Lung (tissue), 11 donors: ENCODE measurements at regions not wholly inside any gene's neighbourhood (a gene's known extent, or its start where the extent isn't known, plus 50 kb on each side); places are given as distances from the start of the nearest gene placed in this dataset.

Source experiments
- ATAC-seq: fragments of 200-7000 bp; cut with Tn5 transposase; one replicate; pipeline ENCODE4 v1.9.1; 2020; ENCODE audit warnings: moderate number of reproducible peaks; ENCODE audit not compliant: insufficient read depth, low FRiP score
- DNase-seq, 3 donors: peaks; one replicate each; pipeline ENCODE4 v3.0.0-alpha.2; 2013 to 2017
- H3K27ac ChIP-seq, 2 donors: one replicate each; pipeline ENCODE4 v1.5.1; 2013; ENCODE audit warnings: mild to moderate bottlenecking in 2 of 2, moderate library complexity in 2 of 2, control low read depth in 1 of 2, inconsistent platforms in 1 of 2, low read depth in 1 of 2, low read length in 1 of 2
- H3K27me3 ChIP-seq, 3 donors: one replicate each; pipeline ENCODE4 v1.5.1; 2013; ENCODE audit warnings: low read length in 2 of 3; ENCODE audit not compliant: control insufficient read depth in 3 of 3, insufficient read depth in 3 of 3
- H3K36me3 ChIP-seq, 4 donors: one replicate each; pipeline ENCODE4 v1.5.1; 2013; ENCODE audit warnings: low read length in 4 of 4, mild to moderate bottlenecking in 1 of 4, moderate library complexity in 1 of 4; ENCODE audit not compliant: control insufficient read depth in 4 of 4, insufficient read depth in 4 of 4
- H3K4me1 ChIP-seq, 5 donors: one replicate each; pipeline ENCODE4 v1.5.1; 2013; ENCODE audit warnings: low read length in 5 of 5, mild to moderate bottlenecking in 2 of 5, moderate library complexity in 1 of 5; ENCODE audit not compliant: control insufficient read depth in 5 of 5, insufficient read depth in 5 of 5
- H3K4me3 ChIP-seq: one replicate; pipeline ENCODE4 v1.5.1; 2013; ENCODE audit warnings: mild to moderate bottlenecking, control low read depth, moderate library complexity
- H3K9ac ChIP-seq, 2 donors: one replicate each; pipeline ENCODE4 v1.5.1; 2013; ENCODE audit warnings: low read length in 2 of 2, control low read depth in 1 of 2; ENCODE audit not compliant: insufficient read depth in 1 of 2
- H3K9me3 ChIP-seq, 4 donors: one replicate each; pipeline ENCODE4 v1.5.1; 2013; ENCODE audit warnings: low read length in 3 of 4, mild to moderate bottlenecking in 1 of 4, moderate library complexity in 1 of 4; ENCODE audit not compliant: control insufficient read depth in 4 of 4, insufficient read depth in 3 of 4
- CTCF ChIP-seq: IDR thresholded peaks from 2 replicates; pipeline ENCODE4 v1.5.1; 2012; ENCODE audit warnings: mild to moderate bottlenecking; ENCODE audit errors: control extremely low read depth, extremely low read depth
- WGBS, 2 donors: extraction: QIAGEN DNeasy Blood & Tissue Kit; methylation state at CpG; one replicate each; pipeline ENCODE4 v1.1.7; 2013; 5-methylcytosine and 5-hydroxymethylcytosine counted together
- donor health status: control.
- donor health status: control.
- donor health status: Bipolar disorder and iron deficiency.
- donor health status: healthy.
- donor health status: DM: yes; HTN: yes; CAD: no.

GRCh38 chr4:163638909-163639308 lies 144.4 kb downstream of the TMA16 start:
- Histone ChIP-seq H3K27ac (no peak overlapping the region), H3K27me3 (no peaks in the 10 kb centered on the region), H3K4me3 (no peak overlapping the region), H3K36me3 (no peaks in the 10 kb centered on the region), H3K4me1 (no peaks in the 10 kb centered on the region), H3K9ac (no peak overlapping the region), H3K9me3 (no peaks in the 10 kb centered on the region)
- ATAC-seq (no peak), DNase-seq (no peak)
- TF ChIP-seq CTCF = no peak

- DNase-seq (no peak), ATAC-seq (no peak)
- Histone ChIP-seq H3K36me3 (no peaks in the 10 kb centered on the region), H3K27me3 (no peaks in the 10 kb centered on the region), H3K9me3 (peaks cover 0 to 6% (median 1%) of the 10 kb centered on the region in 4 donors), H3K27ac (no peak overlapping the region), H3K4me1 (no peaks in the 10 kb centered on the region), H3K4me3 (no peak overlapping the region), H3K9ac (no peak overlapping the region)
- WGBS, 2 donors = 72 to 92% methylated on average over 1 of the region's 1 CpG
- no peak for TF ChIP-seq CTCF
Observed at GRCh38 chr4:163649557-163650091, 155.1 kb downstream of the TMA16 start.

GRCh38 chr4:163651761-163652160 lies 157.3 kb downstream of the TMA16 start:
- DNase-seq (no peak), ATAC-seq (no peak)
- Histone ChIP-seq H3K4me1 (no peaks in the 10 kb centered on the region), H3K9ac (no peak overlapping the region), H3K9me3 (no peaks in the 10 kb centered on the region), H3K27ac (no peak overlapping the region), H3K36me3 (no peaks in the 10 kb centered on the region), H3K4me3 (no peak overlapping the region), H3K27me3 (no peaks in the 10 kb centered on the region)
- TF ChIP-seq CTCF = no peak
- 72 to 73% methylated on average over 1 of the region's 1 CpG for WGBS, 2 donors

GRCh38 chr4:163654621-163655020 lies 160.1 kb downstream of the TMA16 start:
- ATAC-seq (no peak), DNase-seq (no peak)
- Histone ChIP-seq H3K36me3 (no peaks in the 10 kb centered on the region), H3K9me3 (no peaks in the 10 kb centered on the region), H3K4me1 (no peaks in the 10 kb centered on the region), H3K9ac (no peak overlapping the region), H3K4me3 (no peak overlapping the region), H3K27ac (no peak overlapping the region), H3K27me3 (no peaks in the 10 kb centered on the region)
- TF ChIP-seq CTCF = no peak
- WGBS, 2 donors = 80 to 87% methylated on average over 2 of the region's 2 CpGs
